Endometrium (tissue), 2 donors: ENCODE measurements at regions not wholly inside any gene's neighbourhood (a gene's known extent, or its start where the extent isn't known, plus 50 kb on each side); places are given as distances from the start of the nearest gene placed in this dataset.

Experiments
- FAIRE-seq: peaks from 2 replicates; lab custom pipeline; 2012; peaks lifted over from hg19 to GRCh38; lab: Jason Lieb, UNC
- donor health status: control.
- donor health status: control.

DNA sequence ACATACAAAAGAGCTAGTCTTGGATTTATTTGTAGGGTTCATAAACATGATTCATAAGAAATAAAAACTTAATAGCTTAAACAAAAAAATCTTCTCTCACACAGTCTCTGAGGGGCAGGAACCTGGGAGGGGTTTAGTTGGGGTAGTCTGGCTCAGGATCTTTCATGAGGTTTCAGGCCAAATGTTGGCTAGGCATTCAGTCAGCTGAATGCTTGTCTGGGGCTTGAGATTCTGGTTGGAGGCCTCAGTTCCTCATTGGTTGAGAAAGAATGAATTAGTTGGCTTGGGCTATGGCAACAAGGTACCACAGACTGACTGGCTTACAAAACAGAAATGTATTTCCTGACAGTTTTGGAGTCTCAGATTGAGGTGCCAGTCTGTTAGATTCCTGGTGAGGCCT lies 74.3 kb downstream of the ANKRD7 start:
- no peak for FAIRE-seq

DNA sequence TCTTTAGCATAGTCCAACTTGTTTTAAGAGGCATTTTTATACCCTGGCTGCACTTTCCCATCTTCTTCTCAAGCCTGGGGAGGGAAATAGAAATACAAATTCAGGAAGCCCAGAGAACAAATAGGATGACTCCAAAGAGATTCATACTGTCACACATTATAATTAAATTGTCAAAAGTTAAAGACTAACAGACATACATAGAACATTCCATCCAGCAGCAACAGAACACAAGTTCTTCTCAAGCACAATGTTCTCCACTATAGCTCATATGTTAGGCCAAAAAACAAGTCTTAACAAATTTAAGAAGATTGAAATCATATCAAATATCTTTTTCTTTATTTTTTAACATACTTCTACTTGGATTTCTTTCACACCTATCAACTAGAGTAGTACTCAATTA lies 75.7 kb downstream of the ANKRD7 start:
- no peak for FAIRE-seq

- FAIRE-seq, result no peak
Observed at GRCh38 chr7:118304100-118304499, 79.6 kb downstream of the ANKRD7 start.

- FAIRE-seq, result no peak
Observed at GRCh38 chr7:118305671-118306070, 81.2 kb downstream of the ANKRD7 start.

- no peak for FAIRE-seq
Observed at GRCh38 chr7:118306771-118307170, 82.3 kb downstream of the ANKRD7 start.

GRCh38 chr7:118311121-118311836 lies 86.8 kb downstream of the ANKRD7 start:
- no peak for FAIRE-seq

DNA sequence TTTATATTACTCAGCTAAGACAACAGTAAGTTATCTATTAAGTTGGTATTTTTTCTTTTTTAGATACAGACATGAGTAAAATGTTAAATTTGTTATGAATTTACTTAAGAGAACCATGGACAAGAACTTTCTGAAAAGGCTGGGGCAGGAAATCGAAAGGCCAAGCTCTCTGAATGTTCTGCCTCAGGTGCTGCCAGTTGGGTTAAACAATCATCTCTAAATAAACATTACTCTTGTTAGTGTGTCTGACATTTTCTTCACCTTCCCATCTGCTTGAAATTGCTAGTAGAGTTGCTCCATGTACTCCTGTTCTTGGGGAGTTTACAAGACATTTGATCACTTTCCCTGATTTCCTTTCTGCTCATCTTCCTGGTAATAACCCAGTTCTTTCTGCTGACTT lies 87.5 kb downstream of the ANKRD7 start:
- no peak for FAIRE-seq

GRCh38 chr7:118312966-118313365 lies 88.5 kb downstream of the ANKRD7 start:
- FAIRE-seq, result no peak

- FAIRE-seq, result no peak
Observed at GRCh38 chr7:118324790-118325449, 100.4 kb downstream of the ANKRD7 start.

DNA sequence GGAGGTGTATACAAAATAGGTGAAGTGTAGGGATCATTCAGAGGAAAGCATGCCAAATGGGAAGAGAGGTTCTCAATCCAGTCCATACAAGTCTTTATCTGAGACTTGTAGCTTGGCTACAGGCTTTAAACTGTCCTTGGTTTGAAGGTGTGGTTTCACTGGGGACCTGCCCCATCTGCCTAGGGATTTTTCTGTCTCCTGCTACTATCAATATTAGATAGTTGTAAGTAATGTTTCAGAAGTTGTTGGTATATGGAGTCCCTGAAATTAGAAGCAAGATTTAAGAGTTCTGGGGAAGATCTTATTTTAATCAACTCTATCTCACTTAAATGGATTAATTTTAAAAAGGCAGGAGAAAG lies 100.9 kb downstream of the ANKRD7 start:
- no peak for FAIRE-seq

DNA sequence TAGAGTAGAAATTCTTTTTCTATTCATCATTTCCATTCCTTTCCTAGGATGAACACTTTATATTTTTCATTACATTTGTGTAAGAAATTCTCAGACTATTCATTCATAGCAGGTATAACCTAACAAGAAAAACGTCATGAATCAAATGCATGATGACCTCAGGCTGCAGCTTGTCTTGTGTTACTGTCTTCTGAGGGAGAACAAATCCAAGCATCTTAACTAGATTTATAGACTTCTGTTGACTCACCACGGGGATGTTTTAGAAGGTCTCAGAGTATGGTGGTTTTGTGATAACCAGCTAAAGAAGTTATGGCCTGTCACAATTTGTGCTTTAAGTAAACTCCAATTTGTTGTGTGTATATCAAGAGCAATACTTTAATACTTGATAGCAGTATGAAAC lies 102.7 kb downstream of the ANKRD7 start:
- no peak for FAIRE-seq

- FAIRE-seq, result no peak
Observed at GRCh38 chr7:118328505-118329211, 104.2 kb downstream of the ANKRD7 start.

- FAIRE-seq, result no peak
Observed at GRCh38 chr7:118330388-118330787, 105.9 kb downstream of the ANKRD7 start.

DNA sequence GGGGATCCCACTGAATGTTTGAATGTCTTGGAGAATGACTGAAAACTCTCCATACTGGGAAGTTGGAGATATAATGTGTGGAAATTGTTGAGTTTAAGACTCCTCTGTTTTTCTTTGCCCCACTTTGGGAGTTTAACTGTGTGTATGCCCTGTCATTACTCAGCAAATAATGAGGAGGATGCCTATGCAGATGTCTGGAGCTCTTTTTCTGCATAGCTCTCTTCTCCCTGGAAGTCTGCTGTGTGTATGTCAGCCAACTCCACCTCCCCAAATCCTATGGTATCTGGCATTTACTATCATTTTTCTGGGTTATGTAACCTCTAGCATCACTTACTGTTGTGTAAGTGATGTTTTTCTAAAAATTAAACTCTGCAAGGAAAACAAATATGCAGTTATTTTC lies 122.2 kb downstream of the ANKRD7 start:
- FAIRE-seq, result no peak

DNA sequence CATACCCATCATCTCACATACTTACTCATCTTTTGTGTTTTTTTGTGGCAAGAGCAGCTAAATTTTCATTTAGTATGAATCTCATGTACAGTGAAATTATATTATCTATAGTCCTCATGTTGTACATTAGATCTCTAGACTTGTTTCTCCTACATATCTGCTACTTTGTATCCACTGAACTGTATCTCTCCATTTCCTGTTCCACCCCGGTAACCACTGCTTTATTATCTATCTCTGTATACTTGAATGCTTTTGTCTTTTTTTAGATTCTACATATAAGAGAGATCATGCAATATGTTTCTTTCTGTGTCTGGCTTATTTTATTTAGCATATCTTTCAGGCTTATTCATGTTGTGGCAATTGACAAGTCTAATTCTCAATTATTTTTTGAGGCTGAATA lies 125.1 kb downstream of the ANKRD7 start:
- no peak for FAIRE-seq

DNA sequence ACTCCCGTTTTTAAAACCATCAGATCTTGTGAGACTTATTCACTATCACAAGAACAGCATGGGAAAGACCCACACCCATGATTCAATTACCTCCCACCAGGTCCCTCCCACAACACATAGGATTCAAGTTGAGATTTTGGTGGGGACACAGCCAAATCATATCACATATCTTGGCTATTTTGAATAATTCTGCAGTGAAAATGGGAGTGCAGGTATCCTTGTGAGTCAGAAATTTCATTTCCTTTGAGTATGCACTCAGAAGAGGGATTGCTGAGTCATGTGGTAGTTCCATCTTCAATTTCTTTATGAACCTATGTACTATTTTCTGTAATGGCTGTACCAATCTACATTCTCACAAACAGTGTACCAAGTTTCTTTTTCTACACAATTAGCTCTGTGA lies 125.8 kb downstream of the ANKRD7 start:
- no peak for FAIRE-seq

DNA sequence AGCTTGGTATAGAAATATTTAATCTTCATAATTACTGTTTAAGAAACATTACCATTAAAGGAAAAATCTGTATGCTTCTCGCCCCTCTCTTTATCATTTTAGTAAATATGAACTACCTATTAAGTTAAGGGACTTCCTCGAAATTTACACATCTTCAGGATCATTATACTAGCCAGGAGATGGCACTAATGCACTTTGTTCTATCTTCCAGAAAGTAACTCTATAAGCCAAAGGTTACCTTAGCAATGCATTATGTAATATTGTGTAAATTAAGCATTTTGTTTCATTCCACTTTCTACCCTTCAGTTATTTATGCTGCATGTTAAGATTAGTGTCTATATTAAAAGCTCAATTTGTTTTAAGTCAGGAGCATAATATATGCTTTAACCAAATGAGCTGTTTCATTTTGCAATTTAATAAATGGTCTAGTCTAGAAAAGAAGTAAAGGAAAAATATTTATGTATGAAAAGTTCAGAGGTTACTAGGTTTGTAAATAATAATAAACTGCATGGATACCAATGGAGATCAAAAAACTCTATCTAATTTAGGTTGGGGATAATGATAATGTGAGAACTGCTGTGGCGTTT lies 128.5 kb downstream of the ANKRD7 start:
- FAIRE-seq, result peak; percentile 86

DNA sequence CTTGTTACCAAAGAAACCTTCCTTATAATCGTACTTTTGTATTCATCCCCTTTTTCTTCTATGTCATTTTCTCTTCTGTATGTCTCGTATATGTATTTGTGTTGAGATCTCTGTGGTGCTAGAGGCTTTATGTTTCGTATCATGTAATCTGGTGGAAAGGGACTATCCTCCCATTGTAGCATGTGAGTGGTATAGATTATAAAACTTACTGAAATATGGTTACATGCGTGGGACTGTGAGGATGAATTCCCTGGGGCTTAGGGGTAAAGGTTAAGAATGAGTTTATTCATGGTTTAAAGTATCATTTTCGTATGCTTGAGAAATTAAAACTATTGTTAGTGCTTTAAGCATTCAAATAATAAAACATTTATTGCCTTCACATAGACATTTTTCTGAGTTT lies 141.9 kb downstream of the ANKRD7 start:
- FAIRE-seq, result no peak

GRCh38 chr7:118368958-118369357 lies 144.5 kb downstream of the ANKRD7 start:
- FAIRE-seq, result no peak

DNA sequence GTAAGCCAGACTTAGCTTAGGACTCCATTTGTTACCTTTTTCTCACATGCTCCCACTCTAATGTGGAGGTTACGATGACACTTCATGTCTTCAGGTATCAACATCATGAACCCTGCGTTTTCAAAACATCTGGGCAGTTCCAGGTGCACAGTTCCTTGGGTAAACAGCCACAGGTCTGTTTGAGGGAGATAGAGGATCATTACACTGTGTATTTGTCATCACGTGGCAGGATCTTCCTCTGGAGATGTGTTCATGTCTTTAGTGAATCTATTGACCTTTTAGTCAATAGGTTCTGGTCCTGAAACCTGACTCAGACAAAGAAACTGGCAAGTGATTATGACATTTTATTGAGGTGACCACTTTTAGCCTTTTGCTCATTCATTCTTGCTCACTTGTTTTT lies 145.5 kb downstream of the ANKRD7 start:
- FAIRE-seq, result no peak

- no peak for FAIRE-seq
Observed at GRCh38 chr7:118372530-118372929, 148.0 kb downstream of the ANKRD7 start.

DNA sequence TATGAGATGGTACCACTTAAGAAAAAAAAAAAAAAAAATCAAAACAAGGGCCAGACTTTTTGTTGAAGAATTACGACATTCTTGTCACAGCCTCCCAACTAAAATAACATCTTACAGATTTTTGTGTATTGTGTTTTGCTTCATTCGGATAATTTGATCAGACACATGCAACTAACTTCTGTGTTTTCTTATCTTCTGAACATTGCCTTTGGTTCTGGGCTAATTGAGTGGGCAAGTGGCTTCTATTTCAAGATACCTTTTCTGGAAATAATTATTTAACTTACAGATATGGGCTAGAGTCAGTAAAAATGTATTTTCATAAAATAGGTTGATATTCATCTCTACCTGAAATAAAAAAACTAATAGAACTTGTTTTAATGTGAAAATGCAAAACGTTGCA lies 165.1 kb downstream of the ANKRD7 start:
- no peak for FAIRE-seq

DNA sequence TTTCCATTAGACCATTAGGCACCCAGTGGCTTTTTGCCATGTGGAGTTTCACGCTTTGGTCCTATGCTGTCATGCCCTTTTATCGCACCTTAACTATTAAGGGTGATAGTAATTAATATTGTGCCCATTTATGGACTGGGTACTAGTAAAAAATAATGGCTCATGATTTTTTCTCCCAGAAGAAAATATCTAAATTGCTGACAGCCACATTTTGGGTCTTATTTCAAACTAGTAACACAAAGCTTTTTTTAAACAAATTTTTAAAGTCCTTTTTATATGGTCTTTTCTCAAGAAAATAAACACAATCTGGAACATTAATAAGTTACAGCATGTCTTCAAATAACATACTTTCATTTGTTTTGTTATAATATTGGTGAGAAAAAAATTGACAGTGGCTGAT lies 179.7 kb downstream of the ANKRD7 start:
- FAIRE-seq, result no peak
